ENCODE measurements at regions not wholly inside any gene's neighbourhood (a gene's known extent, or its start where the extent isn't known, plus 50 kb on each side); places are given as distances from the start of the nearest gene placed in this dataset.

DNA sequence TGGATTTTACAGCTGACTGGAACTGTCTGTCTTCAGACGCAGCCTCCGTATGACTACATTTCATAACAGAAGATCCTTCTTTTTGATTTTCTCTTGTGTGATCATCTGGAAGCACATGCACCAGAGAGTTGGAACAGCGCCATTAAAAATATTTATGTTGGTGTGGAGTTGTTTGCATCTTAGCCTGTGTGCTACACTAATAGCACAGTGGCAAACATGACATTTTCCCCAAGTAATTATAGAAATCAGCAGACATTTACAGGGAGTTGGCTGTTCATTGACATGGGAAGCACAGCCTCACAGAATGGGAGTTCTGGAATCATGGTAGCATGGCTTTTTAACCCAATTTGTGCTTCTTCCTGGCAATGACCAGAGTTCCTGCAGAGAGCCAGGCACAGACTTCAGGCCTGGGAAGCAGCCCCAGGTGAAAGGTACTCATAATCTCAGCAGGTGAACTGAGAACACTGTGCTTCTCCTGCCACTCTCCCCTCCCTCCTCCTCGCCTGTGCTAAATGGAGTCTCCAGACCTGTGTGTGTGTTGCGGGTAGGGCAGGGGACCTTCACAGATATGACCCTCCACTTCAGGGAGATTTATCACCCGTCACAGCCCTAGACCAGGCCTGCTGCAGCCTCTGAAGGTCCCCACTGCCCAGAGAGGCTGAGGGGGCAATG is 82.8 kb upstream of the PLET1 start:
- TF ChIP-seq POLR2A (IDR thresholded peaks at IDR 0.05; ENCODE audit: low read depth, low read length) (no peak), EZH2 (IDR thresholded peaks at IDR 0.05; ENCODE audit: borderline replicate concordance, low read depth, low read length, severe bottlenecking) (no peak), JUN (IDR thresholded peaks at IDR 0.05; ENCODE audit: borderline replicate concordance, insufficient read depth, insufficient read length, low read depth) (no peak)
- TF ChIP-seq, protein P1, sequence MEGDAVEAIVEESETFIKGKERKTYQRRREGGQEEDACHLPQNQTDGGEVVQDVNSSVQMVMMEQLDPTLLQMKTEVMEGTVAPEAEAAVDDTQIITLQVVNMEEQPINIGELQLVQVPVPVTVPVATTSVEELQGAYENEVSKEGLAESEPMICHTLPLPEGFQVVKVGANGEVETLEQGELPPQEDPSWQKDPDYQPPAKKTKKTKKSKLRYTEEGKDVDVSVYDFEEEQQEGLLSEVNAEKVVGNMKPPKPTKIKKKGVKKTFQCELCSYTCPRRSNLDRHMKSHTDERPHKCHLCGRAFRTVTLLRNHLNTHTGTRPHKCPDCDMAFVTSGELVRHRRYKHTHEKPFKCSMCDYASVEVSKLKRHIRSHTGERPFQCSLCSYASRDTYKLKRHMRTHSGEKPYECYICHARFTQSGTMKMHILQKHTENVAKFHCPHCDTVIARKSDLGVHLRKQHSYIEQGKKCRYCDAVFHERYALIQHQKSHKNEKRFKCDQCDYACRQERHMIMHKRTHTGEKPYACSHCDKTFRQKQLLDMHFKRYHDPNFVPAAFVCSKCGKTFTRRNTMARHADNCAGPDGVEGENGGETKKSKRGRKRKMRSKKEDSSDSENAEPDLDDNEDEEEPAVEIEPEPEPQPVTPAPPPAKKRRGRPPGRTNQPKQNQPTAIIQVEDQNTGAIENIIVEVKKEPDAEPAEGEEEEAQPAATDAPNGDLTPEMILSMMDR (IDR thresholded peaks at IDR 0.05; ENCODE audit: extremely low read depth in 1 of 2, insufficient read depth in 1 of 2, low read depth in 1 of 2, low read length in 2 of 2), result no peak
